GM21390 (cell line): ENCODE measurements at regions not wholly inside any gene's neighbourhood (a gene's known extent, or its start where the extent isn't known, plus 50 kb on each side); places are given as distances from the start of the nearest gene placed in this dataset.
"Not testable (repeated sequence)": the region's sequence is repeated elsewhere in the genome, so short reads cannot be mapped to it uniquely, and the experiment has no call there.

ENCODE experiments used
- ATAC-seq: cut with Tn5 transposase; IDR thresholded peaks from one replicate; pipeline ENCODE4 v1.9.1; 2021; ENCODE audit not compliant: unreplicated experiment

GRCh38 chr5:93933269-93933668, 191.9 kb upstream of the POU5F2 start:
- ATAC-seq: not testable (repeated sequence)

GRCh38 chr5:93930098-93930497, 188.7 kb upstream of the POU5F2 start:
- ATAC-seq: no peak

GRCh38 chr5:93929131-93929530, 187.7 kb upstream of the POU5F2 start:
- no peak for ATAC-seq

- no peak for ATAC-seq
Observed at GRCh38 chr5:93926831-93927620, 185.6 kb upstream of the POU5F2 start.

GRCh38 chr5:93925321-93925720, 183.9 kb upstream of the POU5F2 start:
- ATAC-seq: no peak

GRCh38 chr5:93924628-93925027, 183.2 kb upstream of the POU5F2 start:
- no peak for ATAC-seq

GRCh38 chr5:93922551-93922950, 181.2 kb upstream of the POU5F2 start:
- no peak for ATAC-seq

GRCh38 chr5:93921001-93921400, 179.6 kb upstream of the POU5F2 start:
- no peak for ATAC-seq

GRCh38 chr5:93916872-93917271, 175.5 kb upstream of the POU5F2 start:
- no peak for ATAC-seq

- peak; percentile 66 for ATAC-seq
Observed at GRCh38 chr5:93915142-93915553, 173.7 kb upstream of the POU5F2 start.

- ATAC-seq: no peak
Observed at GRCh38 chr5:93911609-93912008, 170.2 kb upstream of the POU5F2 start.

GRCh38 chr5:93909356-93909755, 168.0 kb upstream of the POU5F2 start:
- ATAC-seq: no peak

- ATAC-seq: no peak
Observed at GRCh38 chr5:93904917-93905316, 163.5 kb upstream of the POU5F2 start.

- no peak for ATAC-seq
Observed at GRCh38 chr5:93902288-93902687, 160.9 kb upstream of the POU5F2 start.

- ATAC-seq: peak; percentile 80
Observed at GRCh38 chr5:93899026-93899600, 157.7 kb upstream of the POU5F2 start.

GRCh38 chr5:93894601-93895354, 153.4 kb upstream of the POU5F2 start:
- no peak for ATAC-seq

- no peak for ATAC-seq
Observed at GRCh38 chr5:93893075-93893474, 151.7 kb upstream of the POU5F2 start.

GRCh38 chr5:93892481-93892880, 151.1 kb upstream of the POU5F2 start:
- ATAC-seq: no peak

GRCh38 chr5:93891491-93892480, 150.4 kb upstream of the POU5F2 start:
- no peak for ATAC-seq

- ATAC-seq: no peak
Observed at GRCh38 chr5:93890657-93891056, 149.3 kb upstream of the POU5F2 start.

GRCh38 chr5:93887678-93888077, 146.3 kb upstream of the POU5F2 start:
- ATAC-seq: no peak
